ENCODE measurements at regions not wholly inside any gene's neighbourhood (a gene's known extent, or its start where the extent isn't known, plus 50 kb on each side); places are given as distances from the start of the nearest gene placed in this dataset.

DNA sequence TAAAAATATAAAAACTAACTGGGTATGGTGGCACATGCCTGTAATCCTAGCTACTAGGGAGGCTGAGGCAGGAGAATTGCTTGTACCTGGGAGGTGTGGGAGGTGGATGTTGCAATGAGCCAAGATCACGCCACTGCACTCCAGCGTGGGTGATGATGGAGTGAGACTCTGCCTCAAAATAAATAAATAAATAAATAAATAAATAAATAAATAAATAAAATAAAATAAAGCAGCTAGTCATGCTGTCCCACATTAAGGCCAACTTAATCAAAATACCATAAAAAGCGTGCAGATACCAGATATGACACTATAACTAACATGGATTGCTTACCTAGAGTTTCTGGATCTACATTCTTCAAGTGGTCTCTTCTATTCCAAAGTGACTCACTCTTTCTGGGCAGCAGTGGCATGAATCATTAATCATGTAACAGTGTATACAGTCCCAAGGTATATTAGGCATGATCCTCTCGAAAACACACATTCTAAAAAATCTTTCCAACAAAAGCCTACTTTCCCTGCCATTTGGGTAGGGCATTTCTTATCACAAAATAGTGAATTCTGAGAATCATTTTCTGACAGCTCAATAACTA lies 187.1 kb downstream of the ELAVL2 start:
- no peak for TF ChIP-seq CTCF (conservative IDR thresholded peaks at IDR 0.05; ENCODE audit: low read depth, low read length)
- no peak for TF ChIP-seq RAD21 (IDR thresholded peaks at IDR 0.05; ENCODE audit: low read length)
- TF ChIP-seq POLR2A (IDR thresholded peaks at IDR 0.05; ENCODE audit: low read depth, low read length), result no peak
- TF ChIP-seq, protein P1, sequence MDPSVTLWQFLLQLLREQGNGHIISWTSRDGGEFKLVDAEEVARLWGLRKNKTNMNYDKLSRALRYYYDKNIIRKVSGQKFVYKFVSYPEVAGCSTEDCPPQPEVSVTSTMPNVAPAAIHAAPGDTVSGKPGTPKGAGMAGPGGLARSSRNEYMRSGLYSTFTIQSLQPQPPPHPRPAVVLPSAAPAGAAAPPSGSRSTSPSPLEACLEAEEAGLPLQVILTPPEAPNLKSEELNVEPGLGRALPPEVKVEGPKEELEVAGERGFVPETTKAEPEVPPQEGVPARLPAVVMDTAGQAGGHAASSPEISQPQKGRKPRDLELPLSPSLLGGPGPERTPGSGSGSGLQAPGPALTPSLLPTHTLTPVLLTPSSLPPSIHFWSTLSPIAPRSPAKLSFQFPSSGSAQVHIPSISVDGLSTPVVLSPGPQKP (IDR thresholded peaks at IDR 0.05; ENCODE audit: borderline replicate concordance, low read depth, low read length), result no peak
- TF ChIP-seq BHLHE40 (IDR thresholded peaks at IDR 0.05; ENCODE audit: low read depth, low read length), result no peak
- TF ChIP-seq, protein P2, sequence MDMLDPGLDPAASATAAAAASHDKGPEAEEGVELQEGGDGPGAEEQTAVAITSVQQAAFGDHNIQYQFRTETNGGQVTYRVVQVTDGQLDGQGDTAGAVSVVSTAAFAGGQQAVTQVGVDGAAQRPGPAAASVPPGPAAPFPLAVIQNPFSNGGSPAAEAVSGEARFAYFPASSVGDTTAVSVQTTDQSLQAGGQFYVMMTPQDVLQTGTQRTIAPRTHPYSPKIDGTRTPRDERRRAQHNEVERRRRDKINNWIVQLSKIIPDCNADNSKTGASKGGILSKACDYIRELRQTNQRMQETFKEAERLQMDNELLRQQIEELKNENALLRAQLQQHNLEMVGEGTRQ (IDR thresholded peaks at IDR 0.05; ENCODE audit: low read depth, low read length), result no peak
- TF ChIP-seq CEBPB (IDR thresholded peaks at IDR 0.05; ENCODE audit: low read depth, low read length), result no peak
- no peak for TF ChIP-seq RCOR1 (IDR thresholded peaks at IDR 0.05; ENCODE audit: insufficient replicate concordance, low read length)
- no peak for TF ChIP-seq MAZ (IDR thresholded peaks at IDR 0.05; ENCODE audit: borderline replicate concordance, low read depth, low read length)
- TF ChIP-seq MAFK (IDR thresholded peaks at IDR 0.05; ENCODE audit: low read depth, low read length), result no peak
- TF ChIP-seq FOS (IDR thresholded peaks at IDR 0.05; ENCODE audit: low read depth, low read length), result no peak
- no peak for TF ChIP-seq RFX5 (IDR thresholded peaks at IDR 0.05; ENCODE audit: low read depth, low read length)

Data from IMR-90 (cell line).